ENCODE measurements at regions not wholly inside any gene's neighbourhood (a gene's known extent, or its start where the extent isn't known, plus 50 kb on each side); places are given as distances from the start of the nearest gene placed in this dataset.
A peak's percentile ranks its signal among the peaks of the same experiment; 100 is the strongest.

GRCh38 chr7:22618528-22618927 lies 108.5 kb upstream of the IL6 start:
- H3K4me1 Mint-ChIP-seq, result peaks cover 13% of the 10 kb centered on the region
- H3K4me3 Mint-ChIP-seq, result no peak overlapping the region

GRCh38 chr7:22617166-22617565 lies 109.8 kb upstream of the IL6 start:
- ATAC-seq (no peak), DNase-seq (no peak)
- Mint-ChIP-seq H3K9me3 (peaks cover 8 to 38% of the 10 kb centered on the region in 2 donors), H3K4me1 (peaks cover 4% of the 10 kb centered on the region), H3K4me3 (no peak overlapping the region), H3K27me3 (peaks cover 40% of the 10 kb centered on the region), H3K27ac (no peak overlapping the region)

More at GRCh38 chr7:22618528-22618927, 108.5 kb upstream of the IL6 start:
- peaks cover 8 to 38% of the 10 kb centered on the region in 2 donors for H3K9me3 Mint-ChIP-seq
- H3K27ac Mint-ChIP-seq, result no peak overlapping the region
- DNase-seq (no peak), ATAC-seq (no peak)
- H3K27me3 Mint-ChIP-seq, result peaks cover 42% of the 10 kb centered on the region

GRCh38 chr7:22613496-22613895 lies 113.5 kb upstream of the IL6 start:
- peaks cover 8 to 27% of the 10 kb centered on the region in 2 donors for H3K9me3 Mint-ChIP-seq
- DNase-seq (no peak), ATAC-seq (no peak)
- H3K27ac Mint-ChIP-seq, result no peak overlapping the region
- H3K4me1 Mint-ChIP-seq, result no peaks in the 10 kb centered on the region
- H3K27me3 Mint-ChIP-seq, result peaks cover 42% of the 10 kb centered on the region
- H3K4me3 Mint-ChIP-seq, result no peak overlapping the region

- DNase-seq (no peak), ATAC-seq (no peak)
- Mint-ChIP-seq H3K27ac (no peak overlapping the region), H3K4me1 (no peaks in the 10 kb centered on the region), H3K4me3 (no peak overlapping the region), H3K9me3 (peaks cover 8 to 20% of the 10 kb centered on the region in 2 donors), H3K27me3 (peaks cover 42% of the 10 kb centered on the region)
These were observed 112.8 kb upstream of the STEAP1B start for GRCh38 chr7:22612776-22613175.

GRCh38 chr7:22611758-22612079 lies 111.7 kb upstream of the STEAP1B start:
- Mint-ChIP-seq H3K4me1 (no peaks in the 10 kb centered on the region), H3K27ac (peak overlapping the region in 1 of 2 donors; percentile 69), H3K4me3 (no peak overlapping the region), H3K27me3 (peaks cover 42% of the 10 kb centered on the region), H3K9me3 (peaks cover 2 to 9% of the 10 kb centered on the region in 2 donors)
- no peak for ATAC-seq
- DNase-seq, result no peak

GRCh38 chr7:22610951-22611757 lies 111.2 kb upstream of the STEAP1B start:
- no peak overlapping the region for H3K4me3 Mint-ChIP-seq
- H3K27ac Mint-ChIP-seq, result no peak overlapping the region
- peaks cover 0 to 8% of the 10 kb centered on the region in 2 donors for H3K9me3 Mint-ChIP-seq
- no peaks in the 10 kb centered on the region for H3K4me1 Mint-ChIP-seq
- ATAC-seq (no peak), DNase-seq (no peak)
- peaks cover 42% of the 10 kb centered on the region for H3K27me3 Mint-ChIP-seq

GRCh38 chr7:22610263-22610662 lies 110.3 kb upstream of the STEAP1B start:
- Mint-ChIP-seq H3K9me3 (peaks cover 0 to 3% of the 10 kb centered on the region in 2 donors), H3K27me3 (peaks cover 36% of the 10 kb centered on the region), H3K27ac (no peak overlapping the region), H3K4me1 (no peaks in the 10 kb centered on the region), H3K4me3 (no peak overlapping the region)
- ATAC-seq (no peak), DNase-seq (no peak)

GRCh38 chr7:22607180-22607579 lies 107.2 kb upstream of the STEAP1B start:
- no peaks in the 10 kb centered on the region for H3K4me1 Mint-ChIP-seq
- H3K4me3 Mint-ChIP-seq, result no peak overlapping the region
- H3K27ac Mint-ChIP-seq, result no peak overlapping the region
- peaks cover 29% of the 10 kb centered on the region for H3K27me3 Mint-ChIP-seq
- no peak for ATAC-seq
- no peak for DNase-seq
- no peaks in the 10 kb centered on the region for H3K9me3 Mint-ChIP-seq

GRCh38 chr7:22604246-22604645 lies 104.3 kb upstream of the STEAP1B start:
- no peaks in the 10 kb centered on the region for H3K4me1 Mint-ChIP-seq
- no peak overlapping the region for H3K4me3 Mint-ChIP-seq
- no peak overlapping the region for H3K27ac Mint-ChIP-seq
- ATAC-seq (no peak), DNase-seq (no peak)
- no peaks in the 10 kb centered on the region for H3K9me3 Mint-ChIP-seq
- H3K27me3 Mint-ChIP-seq, result peaks cover 46% of the 10 kb centered on the region

GRCh38 chr7:22601812-22602565 lies 102.0 kb upstream of the STEAP1B start:
- Mint-ChIP-seq H3K4me3 (no peak overlapping the region), H3K27ac (no peak overlapping the region), H3K9me3 (no peaks in the 10 kb centered on the region), H3K4me1 (no peaks in the 10 kb centered on the region), H3K27me3 (peaks cover 61% of the 10 kb centered on the region)
- no peak for DNase-seq
- no peak for ATAC-seq

- Mint-ChIP-seq H3K27me3 (peaks cover 61% of the 10 kb centered on the region), H3K4me3 (no peak overlapping the region), H3K4me1 (no peaks in the 10 kb centered on the region), H3K27ac (no peak overlapping the region), H3K9me3 (no peaks in the 10 kb centered on the region)
- DNase-seq (no peak), ATAC-seq (no peak)
These were observed 101.4 kb upstream of the STEAP1B start for GRCh38 chr7:22601408-22601807.

- Mint-ChIP-seq H3K9me3 (no peaks in the 10 kb centered on the region), H3K27me3 (peaks cover 61% of the 10 kb centered on the region), H3K4me3 (no peak overlapping the region), H3K4me1 (no peaks in the 10 kb centered on the region), H3K27ac (no peak overlapping the region)
- no peak for ATAC-seq
- no peak for DNase-seq
These were observed 101.0 kb upstream of the STEAP1B start for GRCh38 chr7:22601003-22601402.

- peaks cover 73% of the 10 kb centered on the region for H3K27me3 Mint-ChIP-seq
- H3K4me3 Mint-ChIP-seq, result no peak overlapping the region
- DNase-seq (no peak), ATAC-seq (no peak)
- H3K9me3 Mint-ChIP-seq, result no peaks in the 10 kb centered on the region
- no peaks in the 10 kb centered on the region for H3K4me1 Mint-ChIP-seq
- no peak overlapping the region for H3K27ac Mint-ChIP-seq
These were observed 98.4 kb upstream of the STEAP1B start for GRCh38 chr7:22598318-22598920.

GRCh38 chr7:22597844-22598243 lies 97.9 kb upstream of the STEAP1B start:
- no peak for ATAC-seq
- H3K4me1 Mint-ChIP-seq, result no peaks in the 10 kb centered on the region

GRCh38 chr7:22596763-22597400 lies 96.9 kb upstream of the STEAP1B start:
- Mint-ChIP-seq H3K9me3 (no peaks in the 10 kb centered on the region), H3K4me1 (no peaks in the 10 kb centered on the region), H3K4me3 (no peak overlapping the region), H3K27ac (no peak overlapping the region), H3K27me3 (peaks cover 73% of the 10 kb centered on the region)
- no peak for ATAC-seq
- no peak for DNase-seq

More at GRCh38 chr7:22597844-22598243, 97.9 kb upstream of the STEAP1B start:
- H3K27me3 Mint-ChIP-seq, result peaks cover 73% of the 10 kb centered on the region
- no peak overlapping the region for H3K4me3 Mint-ChIP-seq
- no peak overlapping the region for H3K27ac Mint-ChIP-seq
- no peaks in the 10 kb centered on the region for H3K9me3 Mint-ChIP-seq
- DNase-seq, result no peak

All from stimulated activated naive CD8-positive, alpha-beta T cell treated with anti-CD3 and anti-CD28 coated beads, Interleukin-15, amount 100 ng/mL, for 72 hours (primary cell).